GM18499 (cell line): ENCODE measurements at regions not wholly inside any gene's neighbourhood (a gene's known extent, or its start where the extent isn't known, plus 50 kb on each side); places are given as distances from the start of the nearest gene placed in this dataset.

Experiments used
- ATAC-seq: cut with Tn5 transposase; IDR thresholded peaks from one replicate; pipeline ENCODE4 v1.9.1; 2021; ENCODE audit warnings: moderate number of reproducible peaks; ENCODE audit not compliant: insufficient read depth, unreplicated experiment

DNA sequence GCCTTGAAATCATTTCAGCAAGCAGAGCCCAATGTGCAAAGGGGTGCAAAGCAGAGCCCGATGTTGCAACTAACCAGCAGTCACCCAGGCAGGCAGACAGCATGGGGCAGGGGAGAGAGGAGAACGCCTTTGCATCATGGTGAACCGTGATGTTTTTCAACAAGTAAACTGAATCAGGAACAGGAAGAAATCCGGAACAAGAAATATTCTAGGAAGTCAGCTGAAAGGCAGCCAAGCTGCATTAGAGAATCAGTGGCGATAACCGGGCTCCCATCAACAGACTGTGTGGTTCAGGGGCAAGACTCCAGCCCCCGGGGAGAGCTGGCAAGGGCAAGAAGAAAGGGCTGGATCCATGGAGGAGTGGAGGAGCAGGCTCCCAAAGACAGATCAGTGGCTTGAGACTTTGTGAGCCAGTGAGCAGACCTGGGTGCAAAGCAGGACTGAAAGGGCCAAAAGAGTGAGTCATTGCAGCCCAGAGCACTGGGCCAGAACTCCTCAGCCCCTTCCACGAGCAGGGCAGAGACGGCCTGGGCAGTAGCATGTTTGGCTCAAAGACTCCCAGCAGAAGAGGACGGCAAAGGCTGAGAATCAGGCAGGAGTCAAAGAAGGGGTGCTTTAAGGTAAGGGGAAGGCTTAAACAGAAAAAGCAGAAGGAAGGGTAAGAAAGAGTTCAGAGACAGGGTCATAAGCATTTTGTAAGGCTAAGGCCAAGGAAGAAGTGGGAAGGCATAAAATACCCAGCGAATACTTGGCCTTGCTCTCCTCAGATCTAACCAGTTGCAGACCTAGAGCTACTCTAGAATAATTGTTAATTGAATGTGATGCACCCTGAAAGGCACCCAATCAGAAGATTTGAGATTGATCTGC, 155.0 kb downstream of the SETD4 start:
- ATAC-seq = no peak

DNA sequence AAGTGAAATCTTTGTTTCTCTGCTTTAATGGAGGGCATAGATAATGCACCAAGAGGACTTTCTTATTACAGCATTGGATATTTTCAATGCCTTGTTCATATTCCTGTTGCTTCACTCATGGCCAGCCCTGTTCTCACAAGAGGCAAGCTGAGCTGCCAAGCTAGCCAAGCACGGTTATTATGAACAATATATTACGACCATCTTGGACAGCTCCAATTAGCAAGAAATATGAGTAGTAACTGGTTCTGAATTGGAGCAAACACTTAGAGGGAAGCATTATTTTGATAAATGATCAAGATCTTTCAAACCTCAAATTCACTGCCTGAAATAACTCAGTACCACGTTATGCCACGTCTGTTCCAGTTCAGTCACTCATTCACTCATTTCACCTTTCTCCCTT, 159.8 kb downstream of the SETD4 start:
- no peak for ATAC-seq

DNA sequence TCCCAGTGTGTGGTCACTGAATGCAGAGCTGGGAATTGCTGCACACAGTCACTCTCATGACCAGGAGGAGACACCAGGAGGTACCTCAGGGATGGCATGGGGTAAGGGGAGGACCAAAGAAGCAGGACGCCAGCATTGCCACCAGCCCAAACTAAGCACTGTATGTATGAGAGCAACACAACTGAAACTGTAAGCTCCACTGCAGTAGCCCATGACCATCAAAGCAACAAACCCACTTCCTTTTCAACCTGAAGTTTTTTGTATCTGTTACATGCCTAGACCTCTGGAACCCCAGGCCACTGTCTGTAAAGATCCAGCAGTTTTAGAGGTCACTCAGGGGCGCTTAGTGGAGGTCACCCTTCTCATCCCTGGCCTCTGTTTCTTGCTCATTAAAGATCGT, 164.3 kb downstream of the SETD4 start:
- no peak for ATAC-seq

GRCh38 chr21:35895598-35895997, 164.7 kb downstream of the SETD4 start:
- ATAC-seq = no peak

DNA sequence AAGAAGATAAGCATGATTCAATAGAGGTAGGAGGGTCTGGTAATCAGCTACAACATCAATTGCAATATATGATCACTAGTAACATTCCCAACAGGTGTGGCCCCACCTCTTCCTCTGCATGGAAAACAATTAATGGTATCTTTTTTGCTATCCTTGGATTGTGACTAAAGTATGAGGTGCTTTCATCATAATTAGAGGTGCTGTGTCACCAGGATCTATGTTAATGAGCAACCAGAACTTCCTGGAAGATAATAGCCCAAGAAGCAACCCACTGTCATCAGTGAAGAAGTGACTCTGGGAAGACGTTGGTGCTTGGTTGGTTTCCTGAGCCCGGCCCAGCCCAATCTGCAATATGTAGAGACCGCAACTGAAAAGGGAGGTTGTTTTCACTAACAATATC, 167.2 kb downstream of the SETD4 start:
- no peak for ATAC-seq

GRCh38 chr21:35886887-35887286, 173.4 kb downstream of the SETD4 start:
- ATAC-seq = no peak

DNA sequence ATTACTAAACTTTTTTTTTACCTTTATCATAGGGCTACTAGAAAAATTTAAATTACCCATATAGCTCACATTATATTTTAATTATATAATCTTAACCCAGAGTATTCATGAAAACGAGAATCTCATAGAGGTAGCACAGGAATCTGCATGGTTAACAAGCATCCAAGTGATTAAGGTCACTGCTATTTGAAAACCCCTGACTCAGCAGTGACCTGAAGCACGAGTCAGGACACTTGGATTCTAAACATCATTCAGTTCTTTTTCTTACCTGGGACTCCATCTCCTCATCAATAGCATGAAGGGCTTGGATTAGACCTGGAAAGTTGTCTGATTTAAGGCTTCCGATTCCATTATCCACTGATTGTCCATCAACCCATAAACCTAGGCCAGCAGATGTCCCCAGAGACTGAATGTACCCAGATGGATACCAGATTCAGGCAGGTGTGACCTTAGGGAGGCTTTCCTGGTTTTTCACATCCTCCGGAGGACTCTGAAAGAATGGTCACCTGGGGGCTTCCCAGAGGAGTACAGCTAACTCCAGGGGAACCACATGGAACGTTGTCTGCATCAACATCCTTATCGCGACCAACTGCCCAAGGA, 174.3 kb downstream of the SETD4 start:
- no peak for ATAC-seq

GRCh38 chr21:35882791-35883240, 177.5 kb downstream of the SETD4 start:
- no peak for ATAC-seq

GRCh38 chr21:35873441-35873840, 186.9 kb downstream of the SETD4 start:
- no peak for ATAC-seq

GRCh38 chr21:35871906-35872305, 188.4 kb downstream of the SETD4 start:
- no peak for ATAC-seq

DNA sequence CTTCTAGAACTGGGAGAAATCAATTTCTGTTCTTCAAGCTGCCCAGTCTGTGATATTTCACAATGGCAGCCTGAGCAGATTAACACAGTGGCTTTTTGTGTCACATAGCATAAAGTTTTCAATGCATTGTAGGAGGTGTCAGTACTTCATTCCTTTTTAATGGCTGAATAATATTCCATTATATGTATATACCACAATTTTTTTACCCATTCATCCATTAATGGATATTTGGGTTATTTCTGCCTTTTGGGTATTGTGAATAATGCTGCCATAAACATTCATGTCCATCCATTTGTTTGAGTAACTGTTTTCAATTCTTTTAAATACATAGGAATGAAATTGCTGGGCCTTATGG, 191.5 kb downstream of the SETD4 start:
- no peak for ATAC-seq

DNA sequence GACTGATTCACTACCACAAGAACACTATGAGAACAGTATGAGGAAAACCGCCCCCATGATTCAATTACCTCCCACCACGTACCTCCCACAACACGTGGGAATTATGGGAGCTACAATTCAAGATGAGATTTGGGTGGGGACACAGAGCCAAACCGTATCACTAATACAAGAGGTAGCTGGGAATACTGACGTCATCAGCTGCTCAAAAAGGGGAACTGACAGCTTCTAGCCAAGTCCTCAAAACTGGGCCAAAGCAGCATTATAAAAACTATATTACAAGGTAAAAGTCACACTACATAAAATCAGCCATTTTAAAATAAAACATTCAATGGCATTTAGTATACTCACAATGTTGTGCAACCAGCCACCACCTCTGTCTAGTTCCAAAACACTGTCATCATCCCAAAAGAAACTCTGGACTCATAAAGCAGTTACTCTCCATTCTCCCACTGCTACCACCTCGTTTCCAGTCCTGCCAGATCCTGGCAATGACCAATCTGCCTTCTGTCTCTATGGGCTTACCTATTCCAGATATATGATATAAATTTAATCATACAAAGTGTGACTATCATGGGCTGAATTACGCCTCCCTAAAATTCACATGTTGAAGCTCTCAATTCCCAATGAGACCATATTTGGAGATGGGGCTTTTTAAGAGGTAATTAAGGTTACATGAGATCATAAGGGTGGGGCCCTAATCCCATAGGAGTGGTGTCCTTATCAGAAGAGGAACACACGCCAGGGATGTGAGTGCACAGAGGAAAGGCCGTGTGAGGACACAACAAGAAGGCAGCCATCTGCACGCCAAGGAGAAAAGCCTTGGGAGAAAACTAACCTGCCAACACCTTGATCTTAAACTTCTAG, 192.1 kb downstream of the SETD4 start:
- ATAC-seq = no peak

GRCh38 chr21:35864039-35864438, 196.3 kb downstream of the SETD4 start:
- ATAC-seq = no peak

- no peak for ATAC-seq
Observed at GRCh38 chr21:35862969-35863368, 197.4 kb downstream of the SETD4 start.

- ATAC-seq = no peak
Observed at GRCh38 chr21:35861661-35862060, 198.7 kb downstream of the SETD4 start.

DNA sequence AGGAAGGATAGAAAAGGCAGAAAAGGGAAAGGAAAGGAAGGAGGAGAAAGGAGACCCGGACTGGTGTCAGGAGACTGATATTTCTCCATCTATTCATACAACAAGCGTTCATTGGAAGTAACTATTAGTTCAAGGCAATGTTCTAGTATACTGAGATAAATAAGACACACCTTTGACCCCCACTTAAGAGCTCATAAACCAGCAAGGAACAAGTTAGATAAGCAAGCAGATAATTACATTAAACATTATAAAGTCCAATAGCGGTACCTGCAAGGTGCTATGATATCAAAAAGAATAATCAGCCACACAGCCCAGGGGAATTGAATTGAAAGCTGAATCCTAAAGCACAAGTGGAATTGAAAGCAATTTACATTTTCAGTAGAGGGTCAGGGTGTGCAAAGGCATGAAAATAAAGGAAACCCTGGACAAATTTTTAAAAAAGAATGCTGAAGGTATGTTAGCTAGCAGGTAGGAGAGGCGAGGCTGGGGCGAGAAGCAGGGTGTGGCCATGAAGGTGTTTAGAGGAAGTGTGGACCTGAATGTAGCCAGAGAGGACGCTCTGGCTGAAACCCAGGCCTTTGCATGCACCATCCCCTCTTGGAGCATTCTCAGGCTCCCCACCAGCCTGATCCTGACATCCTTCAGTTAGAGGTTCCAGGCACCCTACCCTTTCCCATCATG, 200.0 kb downstream of the SETD4 start:
- ATAC-seq = no peak

DNA sequence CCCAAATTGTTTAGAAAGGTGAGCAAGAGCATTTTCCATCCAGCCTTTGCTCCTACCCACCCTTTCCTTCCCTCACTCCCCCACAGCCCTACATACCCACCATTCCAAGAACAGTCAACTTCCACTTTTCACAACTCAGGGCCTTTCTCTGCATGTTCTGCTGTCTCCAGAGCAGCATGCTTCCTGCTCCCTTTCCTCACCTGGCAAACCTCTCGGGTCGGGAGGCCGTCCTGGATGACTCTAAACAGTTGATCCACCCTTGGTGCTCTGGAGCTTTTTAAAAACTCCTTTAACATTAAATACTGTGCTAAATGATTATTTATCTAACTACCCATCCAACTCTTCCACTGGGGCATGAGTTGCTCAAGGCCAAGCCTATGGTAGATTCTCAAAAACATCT, 200.6 kb downstream of the SETD4 start:
- no peak for ATAC-seq

- no peak for ATAC-seq
Observed at GRCh38 chr21:35857095-35857494, 203.2 kb downstream of the SETD4 start.

DNA sequence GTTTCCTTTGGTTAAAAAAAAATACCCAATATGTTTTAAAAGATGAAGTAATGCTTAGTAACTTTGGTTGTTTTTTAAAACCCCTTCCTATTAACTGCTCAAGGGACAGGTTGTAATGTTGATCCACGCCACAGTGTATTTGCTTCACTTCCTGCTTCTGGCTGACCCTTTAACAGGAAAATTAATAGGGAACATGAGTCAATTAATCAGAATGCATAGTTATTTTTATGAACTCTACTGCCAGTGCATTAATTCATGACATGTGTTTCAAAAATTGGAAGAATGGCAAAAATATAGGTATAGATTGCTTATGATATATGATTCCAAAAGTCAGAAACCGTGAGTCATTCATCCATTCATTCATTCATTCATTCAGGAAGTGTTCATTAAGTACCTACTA, 204.8 kb downstream of the SETD4 start:
- no peak for ATAC-seq

- ATAC-seq = no peak
Observed at GRCh38 chr21:35854281-35854680, 206.0 kb downstream of the SETD4 start.
